ENCODE measurements at regions not wholly inside any gene's neighbourhood (a gene's known extent, or its start where the extent isn't known, plus 50 kb on each side); places are given as distances from the start of the nearest gene placed in this dataset.
"Not testable (repeated sequence)": the region's sequence is repeated elsewhere in the genome, so short reads cannot be mapped to it uniquely, and the experiment has no call there.

GRCh38 chr4:10828918-10829538 is 144.5 kb upstream of the CLNK start:
- H2BK20ac ChIP-seq (ENCODE audit: low read depth, low read length); H3K18ac ChIP-seq (ENCODE audit: low read depth, low read length); H3K4me2 ChIP-seq (ENCODE audit: low read depth, low read length); H2AFZ ChIP-seq (replicated peaks; ENCODE audit: low read length, poor library complexity); H3K36me3 ChIP-seq (ENCODE audit: control insufficient read depth, insufficient read depth, low read length); H3K9me1 ChIP-seq (ENCODE audit: insufficient read depth, low read length); H2AK9ac ChIP-seq (replicated peaks; ENCODE audit: low read depth, low read length, poor library complexity); H3K9ac ChIP-seq (ENCODE audit: low read depth, low read length); H4K5ac ChIP-seq (ENCODE audit: low read depth, low read length); H2BK5ac ChIP-seq (ENCODE audit: low read depth, low read length, poor library complexity, severe bottlenecking); H3K27me3 ChIP-seq (ENCODE audit: control insufficient read depth, insufficient read depth, low read length); H3K27ac ChIP-seq (ENCODE audit: insufficient read depth, low read length); H3K23ac ChIP-seq (ENCODE audit: low read depth, low read length); BruUV-seq (replicated peaks); H2AK5ac ChIP-seq (ENCODE audit: low read depth, low read length); H3K56ac ChIP-seq (ENCODE audit: extremely low read depth, insufficient read depth, low read length); ATAC-seq (ENCODE audit: low read depth); CTCF ChIA-PET; H3K4ac ChIP-seq (ENCODE audit: low read depth, low read length); POLR2A ChIA-PET (ENCODE audit: unreplicated experiment); H3K9me3 ChIP-seq (ENCODE audit: control insufficient read depth, insufficient read depth, low read length); H4K8ac ChIP-seq (ENCODE audit: low read depth in 2 of 2, low read length in 2 of 2); H3K4me1 ChIP-seq (ENCODE audit: control insufficient read depth, insufficient read depth, low read length); H2BK120ac ChIP-seq (ENCODE audit: low read depth, low read length); in situ Hi-C loops (cut with MboI; ENCODE audit: low sequenced_read_pairs); H3K4me3 ChIP-seq (ENCODE audit: insufficient read depth, low read depth, low read length); H4K20me1 ChIP-seq (ENCODE audit: insufficient read depth, low read length); H3K14ac ChIP-seq (replicated peaks; ENCODE audit: low read depth, low read length); H3K79me1 ChIP-seq (ENCODE audit: low read depth in 1 of 2, low read length in 2 of 2); intact Hi-C loops (cut with micrococcal nuclease); dilution Hi-C loops (cut with HindIII; ENCODE audit: low sequenced_read_pairs, unreplicated experiment); H4K91ac ChIP-seq (ENCODE audit: insufficient read depth, low read depth, low read length); DNase-seq; H2BK15ac ChIP-seq (ENCODE audit: low read depth, low read length): not testable (repeated sequence)
- WGBS, 2 experiments (ENCODE audit: extremely low coverage in 2 of 2, insufficient read length in 1 of 2) = 90% methylated on average over 8 of the region's 21 CpGs; no CpG with 5 or more reads in 1 of the 2 experiments

Measured in IMR-90 (cell line).